Right ventricle myocardium inferior (tissue), 1 donor: ENCODE measurements at regions not wholly inside any gene's neighbourhood (a gene's known extent, or its start where the extent isn't known, plus 50 kb on each side); places are given as distances from the start of the nearest gene placed in this dataset.
"Not testable (repeated sequence)": the region's sequence is repeated elsewhere in the genome, so short reads cannot be mapped to it uniquely, and the experiment has no call there.

ENCODE experiments used
- ATAC-seq: fragments of 200-7000 bp; cut with Tn5 transposase; one replicate; pipeline ENCODE4 v1.9.1; 2020; ENCODE audit warnings: mild to moderate bottlenecking, moderate library complexity
- DNase-seq: peaks from one replicate; pipeline ENCODE4 v3.0.0; 2021; ENCODE audit errors: missing footprints
- intact Hi-C: fragments of 100-400 bp; cut with DNase I; formaldehyde crosslinking; loops from one replicate; pipeline ENCODE4 v1.11.0; 2022
- donor health status: DM: no; HTN: yes; CAD: no; lungs with severe emphysema.

DNA sequence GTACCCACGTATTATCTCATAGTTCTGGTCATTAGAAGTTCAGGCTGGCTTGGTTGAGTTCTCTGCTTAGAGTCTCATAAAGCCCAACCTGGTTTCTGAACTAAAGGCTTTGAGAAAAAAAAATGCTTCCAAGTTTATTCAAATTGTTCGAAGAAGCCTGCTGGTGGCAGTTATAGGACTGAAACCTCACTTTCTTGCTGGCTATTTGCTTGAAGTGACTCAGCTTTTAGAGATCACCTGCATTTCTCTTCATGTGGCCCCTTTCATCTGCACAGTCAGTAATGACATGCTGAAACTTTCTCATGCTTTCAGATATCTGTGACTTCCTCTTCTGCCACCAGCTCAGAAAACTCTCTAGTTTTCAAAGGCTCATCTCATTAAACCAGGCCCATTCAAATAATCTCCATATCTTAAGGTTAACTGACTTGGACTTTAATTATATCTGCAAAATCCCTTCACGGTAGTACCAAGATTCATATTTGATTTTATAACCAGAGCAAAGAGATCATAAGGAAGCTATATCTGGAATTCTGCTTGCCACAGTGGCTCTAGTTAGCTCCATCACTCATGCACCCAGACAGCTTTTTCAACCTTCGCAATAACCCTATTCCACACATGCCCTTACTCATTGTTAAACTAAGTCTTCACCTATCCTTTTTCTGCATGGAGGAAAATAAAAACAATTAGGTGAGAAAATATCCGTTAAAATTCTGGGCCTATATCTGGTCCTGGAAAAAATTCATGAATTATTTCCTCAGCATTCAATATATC, 433.8 kb upstream of the CBLB start:
- intact Hi-C loops: no loop called here
- no peak for ATAC-seq

DNA sequence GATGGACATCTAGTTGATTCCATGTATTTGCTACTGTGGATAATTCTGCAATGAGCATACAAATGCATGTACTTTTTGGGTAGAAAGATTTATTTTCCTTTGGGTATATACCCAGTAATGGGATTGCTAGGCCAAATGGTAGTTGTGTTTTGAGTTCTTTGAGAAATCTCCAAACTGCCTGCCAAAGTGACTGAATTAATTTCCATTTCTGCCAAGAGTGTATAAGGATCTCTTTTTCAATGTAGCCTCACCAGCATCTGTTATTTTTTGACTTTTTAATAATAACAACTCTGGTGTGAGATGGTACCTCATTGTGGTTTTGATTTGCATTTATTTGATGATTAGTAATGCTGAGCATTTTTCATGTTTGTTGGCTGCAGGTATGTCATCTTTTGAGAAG, 435.0 kb upstream of the CBLB start:
- no peak for ATAC-seq
- no peak for DNase-seq
- intact Hi-C loops: no loop called here

More for the DNA sequence above, 433.8 kb upstream of the CBLB start:
- no peak for DNase-seq

DNA sequence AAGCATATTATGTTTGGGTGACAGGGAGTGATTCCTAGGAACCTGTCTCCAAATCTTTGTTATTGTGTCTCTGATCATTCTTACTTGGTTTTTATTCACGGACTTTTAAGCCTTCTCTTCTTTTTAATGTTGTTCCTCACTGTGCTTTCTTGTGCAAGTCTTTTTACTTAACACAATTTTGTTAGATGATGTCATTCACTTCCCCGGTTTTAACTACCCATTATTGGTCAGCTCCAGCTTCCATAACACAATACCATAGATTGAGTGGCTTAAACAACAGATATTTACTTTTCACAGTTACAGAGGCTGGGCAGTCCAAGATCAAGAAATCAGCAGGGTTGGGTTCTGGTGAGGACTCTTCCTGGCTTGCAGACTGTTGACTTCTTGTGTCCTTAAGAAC, 436.3 kb upstream of the CBLB start:
- no peak for DNase-seq
- intact Hi-C loops: no loop called here
- no peak for ATAC-seq

DNA sequence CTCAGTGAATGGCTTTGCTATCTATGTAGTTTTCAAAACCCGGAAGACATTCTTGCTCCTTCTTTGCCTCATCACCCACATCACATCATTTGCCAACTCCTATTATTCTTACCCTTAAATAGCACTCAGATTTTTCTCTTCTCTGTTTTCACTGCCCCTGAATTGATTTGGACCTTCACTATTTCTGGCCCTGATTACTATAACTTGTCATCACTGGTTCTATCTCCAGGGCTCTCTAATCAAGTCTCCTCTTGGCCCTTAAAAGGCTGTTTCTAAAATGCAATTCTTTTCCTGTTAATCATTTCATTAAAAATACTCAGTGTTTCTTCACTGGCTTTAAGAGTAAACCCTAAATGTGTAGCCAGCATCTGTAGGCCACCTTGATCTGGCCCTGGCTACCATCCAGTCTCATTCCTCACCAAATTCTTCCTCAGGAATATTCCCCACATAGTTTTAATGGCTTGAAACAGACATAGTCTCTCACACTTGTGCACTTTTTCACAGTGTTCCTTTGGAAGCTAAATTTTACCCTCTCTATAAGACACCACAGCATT, 437.1 kb upstream of the CBLB start:
- peak; percentile 56 for ATAC-seq
- no peak for DNase-seq
- intact Hi-C loops: no loop called here

DNA sequence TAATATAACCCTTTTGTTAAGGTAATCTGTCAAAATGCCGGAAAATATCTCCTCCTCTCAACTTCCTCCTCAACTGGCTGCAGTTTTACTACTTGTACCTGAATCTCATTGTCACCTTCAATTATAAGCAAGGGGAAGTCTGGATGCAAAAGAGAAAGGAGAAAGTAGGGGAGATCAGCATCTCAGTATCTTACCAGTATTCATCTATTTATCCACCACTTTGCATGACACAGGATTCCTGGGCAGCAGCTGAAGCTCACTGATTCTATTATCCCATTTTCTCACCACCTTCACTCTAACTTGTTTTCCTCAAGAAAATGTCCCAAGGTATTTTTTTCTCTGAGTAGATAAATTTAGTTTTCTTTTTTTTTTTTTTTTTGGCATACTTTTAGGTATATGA, 440.5 kb upstream of the CBLB start:
- DNase-seq (no peak), ATAC-seq (no peak)
- intact Hi-C loops: no loop called here

DNA sequence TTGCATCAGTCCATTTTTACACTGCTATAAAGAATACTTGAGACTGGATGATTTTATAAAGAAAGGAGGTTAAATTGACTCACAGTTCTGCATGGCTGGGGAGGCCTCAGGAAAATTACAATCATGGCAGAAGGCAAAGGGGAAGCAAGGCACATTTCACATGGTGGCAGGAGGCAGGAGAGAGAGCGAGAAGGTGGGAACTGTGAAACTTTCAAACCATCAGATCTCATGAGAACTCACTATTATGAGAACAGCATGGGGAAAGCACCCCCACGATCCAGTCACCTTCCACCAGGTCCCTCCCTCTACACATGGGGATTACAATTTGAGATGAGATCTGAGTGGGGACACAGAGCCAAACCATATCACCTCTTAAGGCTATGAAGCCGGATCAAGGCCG, 441.0 kb upstream of the CBLB start:
- ATAC-seq, intact Hi-C loops, DNase-seq: not testable (repeated sequence)

DNA sequence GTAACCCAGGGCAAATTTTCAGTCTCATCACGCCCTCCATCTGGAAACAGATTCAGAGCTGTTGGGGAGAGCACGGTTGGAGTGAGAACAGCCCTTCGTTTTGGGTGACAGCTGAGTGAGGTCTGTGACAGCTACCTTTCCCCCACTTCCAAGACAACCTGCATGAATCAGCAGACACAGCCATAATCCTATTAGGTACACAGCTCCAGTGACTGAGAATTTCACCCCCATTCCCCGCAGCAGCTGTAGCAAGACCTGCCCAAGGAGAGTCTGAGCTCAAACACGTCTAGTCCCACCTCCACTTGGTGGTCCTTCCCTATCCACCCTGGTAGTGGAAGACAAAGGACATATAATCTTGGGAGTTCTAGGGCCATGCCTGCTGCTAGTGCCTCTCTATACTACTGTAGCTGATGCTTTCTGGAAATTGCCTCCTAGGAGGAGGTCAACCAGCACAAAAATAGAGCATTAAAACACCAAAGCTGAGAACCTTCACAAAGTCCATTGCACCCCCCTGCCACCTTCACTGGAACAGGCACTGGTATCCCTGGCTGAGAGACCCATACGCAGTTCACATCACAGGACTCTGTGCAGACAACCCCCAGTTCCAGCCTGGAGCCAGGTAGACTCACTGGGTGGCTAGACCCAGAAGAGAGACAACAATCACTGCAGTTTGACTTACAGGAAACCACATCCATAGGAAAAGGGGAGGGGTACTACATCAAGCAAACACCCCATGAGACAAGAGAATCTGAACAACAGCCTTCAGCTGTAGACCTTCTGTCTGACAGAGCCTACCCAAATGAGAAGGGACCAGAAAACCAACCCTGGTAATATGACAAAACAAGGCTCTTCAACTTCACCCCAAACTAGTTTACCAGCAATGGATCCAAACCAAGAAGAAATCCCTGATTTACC, 448.6 kb upstream of the CBLB start:
- ATAC-seq (no peak), DNase-seq (no peak)
- intact Hi-C loops: no loop called here

DNA sequence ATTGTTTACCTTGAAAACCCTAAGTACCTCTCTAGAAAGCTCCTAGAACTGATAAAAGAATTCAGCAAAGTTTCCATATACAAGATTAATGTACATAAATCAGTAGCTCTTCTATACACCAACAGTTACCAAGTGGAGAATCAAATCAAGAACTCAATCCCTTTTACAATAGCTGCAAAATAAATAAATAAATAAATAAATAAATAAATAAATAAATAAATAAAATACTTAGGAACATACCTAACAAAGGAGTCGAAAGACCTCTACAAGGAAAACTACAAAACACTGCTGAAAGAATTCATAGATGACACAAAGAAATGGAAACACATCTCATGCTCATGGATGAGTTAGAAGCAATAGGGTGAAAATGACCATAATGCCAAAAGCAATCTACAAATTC, 452.6 kb upstream of the CBLB start:
- DNase-seq, intact Hi-C loops, ATAC-seq: not testable (repeated sequence)

DNA sequence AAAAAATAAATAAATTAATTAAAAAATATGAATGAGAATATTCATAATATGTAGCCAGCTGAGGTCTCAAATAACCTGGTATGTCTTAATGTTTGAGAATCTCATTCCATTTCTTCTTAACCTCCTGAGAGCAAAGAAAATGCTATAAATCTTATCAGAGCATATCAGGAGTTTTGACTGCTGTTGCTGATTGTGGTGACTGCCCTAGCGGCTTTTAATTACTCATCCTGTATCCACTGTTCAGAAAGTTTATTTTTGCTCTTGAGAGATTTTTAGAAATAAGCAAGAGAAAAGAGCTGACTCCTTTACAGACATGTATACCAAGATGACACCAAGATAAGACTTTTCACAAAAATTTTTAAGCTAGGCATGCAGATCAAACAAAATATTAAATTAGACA, 454.8 kb upstream of the CBLB start:
- intact Hi-C loops: no loop called here
- no peak for DNase-seq
- no peak for ATAC-seq

DNA sequence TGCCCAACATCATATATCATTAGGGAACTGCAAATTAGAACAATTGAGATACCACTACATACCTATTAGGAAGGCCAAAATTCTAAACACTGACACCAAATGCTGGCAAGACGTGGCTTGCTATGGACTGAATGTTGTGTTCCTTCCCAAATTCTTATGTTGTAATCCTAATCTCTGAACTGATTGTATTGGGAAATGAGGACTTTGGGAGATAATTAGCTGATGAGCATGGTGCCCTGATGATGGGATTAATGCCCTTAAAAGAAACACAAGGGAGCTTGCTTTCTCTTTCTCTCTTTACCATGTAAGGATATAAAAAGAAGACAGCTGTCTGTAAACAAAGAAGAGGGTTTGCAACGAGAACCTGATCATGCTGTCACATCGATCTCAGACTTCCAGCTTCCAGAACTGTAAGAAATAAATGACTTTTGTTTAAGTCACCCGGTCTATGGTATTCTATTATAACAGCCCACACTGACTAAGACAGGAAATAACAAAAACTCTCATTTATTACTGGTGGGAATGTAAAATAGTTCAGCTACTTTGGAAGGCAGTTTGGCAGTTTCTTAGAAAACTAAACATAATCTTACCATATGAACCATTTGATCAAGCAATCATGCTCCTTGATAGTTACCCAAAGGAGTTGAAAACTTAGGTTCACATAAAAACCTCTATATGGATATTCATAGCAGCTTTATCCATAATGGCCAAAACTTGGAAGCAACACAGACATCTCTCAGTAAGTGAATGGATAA, 458.3 kb upstream of the CBLB start:
- ATAC-seq (no peak), DNase-seq (no peak)
- intact Hi-C loops: no loop called here

DNA sequence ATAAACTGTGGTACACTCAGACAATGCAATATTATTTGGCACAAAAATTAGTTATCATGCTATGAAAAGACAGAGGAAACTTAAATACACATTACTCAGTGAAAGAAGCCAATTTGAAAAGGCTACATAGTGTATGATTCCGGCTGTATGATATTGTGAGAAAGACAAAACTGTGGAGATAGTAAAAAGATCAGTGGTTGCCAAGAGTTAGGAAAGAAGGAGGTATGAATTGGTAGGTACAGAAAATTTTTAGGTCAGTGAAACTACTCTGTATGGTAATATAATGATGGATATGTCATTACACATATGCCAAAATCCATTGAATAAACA, 458.8 kb upstream of the CBLB start:
- no peak for ATAC-seq
- DNase-seq: no peak

DNA sequence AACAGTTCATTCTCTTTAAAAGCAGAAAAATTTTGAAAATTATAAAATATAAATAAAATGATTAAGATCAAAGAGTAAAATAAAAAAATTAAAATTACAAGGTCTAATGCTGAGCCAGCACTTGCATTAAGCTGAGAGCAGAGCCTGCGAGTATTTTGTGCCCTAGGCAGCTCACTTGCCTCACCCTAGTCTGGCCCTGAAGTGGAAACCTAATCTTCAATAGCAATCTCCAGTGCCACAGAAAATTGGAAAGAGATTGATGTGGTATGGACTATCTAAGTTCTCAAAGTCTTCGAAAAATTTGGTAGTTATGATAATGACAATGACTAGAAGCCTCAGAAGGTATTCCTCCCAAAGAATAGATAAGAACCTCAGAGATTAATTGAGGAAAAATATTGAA, 459.4 kb upstream of the CBLB start:
- DNase-seq (no peak), ATAC-seq (no peak)
- intact Hi-C loops: no loop called here

More for the DNA sequence above, 458.8 kb upstream of the CBLB start:
- intact Hi-C loops: no loop called here

DNA sequence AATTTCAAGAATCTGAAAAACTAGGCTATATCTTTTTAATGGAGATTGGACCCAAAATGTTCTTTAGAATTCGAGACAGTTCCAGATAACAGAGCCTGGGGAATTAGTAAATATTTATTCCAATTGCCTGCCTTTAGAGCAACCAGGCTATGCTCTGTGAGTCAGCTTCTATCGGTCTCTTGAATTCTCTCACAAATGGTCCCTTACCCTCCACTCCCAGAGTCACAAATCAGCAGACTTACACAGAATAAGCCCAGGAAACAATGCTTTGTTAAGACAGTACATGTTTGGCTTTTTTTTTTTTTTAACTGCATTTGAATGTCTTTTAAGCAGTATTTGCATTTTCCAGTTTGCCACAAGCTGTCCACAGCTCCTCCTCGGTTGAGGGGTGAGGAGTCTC, 460.7 kb upstream of the CBLB start:
- ATAC-seq (no peak), DNase-seq (no peak)
- intact Hi-C loops: no loop called here

DNA sequence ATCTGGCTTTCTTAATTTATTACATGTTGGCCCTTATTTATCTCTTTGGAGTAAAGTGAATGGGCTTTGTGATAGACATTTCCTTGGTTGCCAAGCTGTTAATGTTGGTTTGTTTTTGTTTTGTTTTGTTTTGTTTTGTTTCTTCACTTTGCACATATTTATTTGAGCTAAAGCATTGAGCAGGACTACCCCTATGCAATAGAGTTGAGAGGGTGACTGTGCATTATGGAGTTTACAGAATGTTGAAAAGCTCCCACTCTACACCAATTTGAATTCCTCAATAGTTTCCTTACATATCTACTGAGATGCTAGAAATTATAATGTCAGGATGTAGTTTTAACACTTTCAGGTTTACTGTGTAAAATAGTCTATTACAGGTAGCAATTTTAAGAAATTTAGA, 462.8 kb upstream of the CBLB start:
- intact Hi-C loops: no loop called here
- DNase-seq (no peak), ATAC-seq (no peak)

DNA sequence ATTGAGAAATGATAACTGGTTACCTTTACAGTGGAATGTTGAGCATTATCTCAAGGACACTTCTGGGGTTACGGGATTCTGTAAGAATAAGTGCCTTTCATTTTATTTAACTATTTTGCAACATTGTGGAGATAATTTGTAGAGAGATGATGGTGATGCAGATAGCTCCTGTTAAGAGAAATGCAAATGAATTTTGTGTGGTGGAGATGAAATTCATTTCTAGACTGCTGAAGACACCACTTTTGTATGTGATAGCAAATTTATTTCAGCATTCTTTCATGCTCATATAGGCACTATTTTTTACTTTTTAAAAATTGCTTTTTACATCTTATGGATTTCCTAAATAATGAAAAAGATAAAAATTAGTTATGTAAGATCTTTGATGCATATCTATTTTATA, 463.3 kb upstream of the CBLB start:
- DNase-seq (no peak), ATAC-seq (no peak)
- intact Hi-C loops: no loop called here

DNA sequence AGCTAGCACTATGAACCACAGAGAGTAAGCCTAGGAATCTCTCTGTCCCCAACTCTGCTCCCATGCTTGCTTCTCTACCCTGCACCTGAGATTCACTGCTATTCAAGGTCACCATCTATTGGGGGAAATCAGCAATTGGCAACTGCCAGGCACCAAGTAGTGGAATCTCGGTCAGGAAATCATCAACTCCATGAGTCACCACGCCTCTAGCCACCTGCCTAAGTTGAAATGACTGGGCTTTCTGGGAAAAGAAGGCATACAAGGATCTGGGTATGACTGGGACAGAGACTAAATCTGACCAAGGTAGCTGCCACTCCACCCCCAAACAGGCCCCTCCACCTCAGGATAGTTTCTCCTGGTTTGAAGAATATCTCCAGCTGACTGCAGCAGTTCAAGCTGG, 464.1 kb upstream of the CBLB start:
- no peak for DNase-seq
- intact Hi-C loops: no loop called here
- no peak for ATAC-seq

DNA sequence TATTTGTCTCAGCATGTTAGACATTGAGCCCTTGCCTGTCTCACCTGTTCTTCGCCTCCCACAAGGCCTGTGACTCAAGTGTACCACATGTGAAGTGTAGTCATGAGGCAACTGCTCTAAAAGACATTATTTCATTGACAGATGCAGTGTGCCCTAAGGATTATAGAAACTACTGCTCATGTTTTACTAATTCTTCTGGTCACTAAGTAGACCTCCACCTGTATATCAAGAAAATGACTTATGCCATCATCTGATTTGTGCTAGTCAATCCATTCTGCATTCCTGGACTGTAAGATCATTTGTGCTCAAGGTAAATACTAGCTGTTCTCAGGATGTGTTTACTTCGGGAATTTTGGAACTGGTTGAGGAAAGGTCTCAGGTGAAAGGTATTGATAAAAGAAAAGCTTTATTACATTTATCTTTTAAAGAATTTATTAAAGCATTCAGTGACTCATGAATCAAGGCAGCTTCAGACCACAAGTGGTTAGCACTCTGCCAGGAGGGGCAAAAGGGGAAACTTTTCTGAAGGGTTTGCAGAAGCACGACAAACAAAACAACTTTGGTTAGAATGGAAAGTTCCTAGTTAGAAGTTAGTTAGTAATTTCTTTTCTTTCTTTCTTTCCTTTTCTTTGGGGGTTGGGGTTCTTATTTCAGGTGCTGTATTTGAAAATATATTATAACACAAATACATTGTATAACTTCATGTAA, 465.3 kb upstream of the CBLB start:
- DNase-seq (no peak), ATAC-seq (no peak)
- intact Hi-C loops: no loop called here

DNA sequence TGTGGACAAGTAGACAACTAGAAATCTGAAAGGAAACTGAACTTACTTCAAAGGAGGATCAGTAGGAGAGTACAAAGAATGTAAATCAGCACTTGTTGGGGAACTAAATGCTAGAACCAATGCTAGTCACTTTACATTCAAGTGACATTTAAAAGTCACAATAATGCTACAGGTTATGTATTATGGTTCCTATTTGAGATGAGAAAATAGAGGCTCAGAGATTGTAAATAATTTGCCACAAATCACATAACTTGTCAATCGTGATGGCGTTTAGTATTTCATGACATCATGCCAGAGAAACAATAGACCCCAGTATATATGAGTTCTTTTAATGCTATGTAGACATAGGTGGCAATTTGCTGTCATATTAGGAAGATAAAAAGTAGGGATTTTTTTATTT, 467.8 kb upstream of the CBLB start:
- DNase-seq: no peak
- ATAC-seq: no peak
- intact Hi-C loops: no loop called here

DNA sequence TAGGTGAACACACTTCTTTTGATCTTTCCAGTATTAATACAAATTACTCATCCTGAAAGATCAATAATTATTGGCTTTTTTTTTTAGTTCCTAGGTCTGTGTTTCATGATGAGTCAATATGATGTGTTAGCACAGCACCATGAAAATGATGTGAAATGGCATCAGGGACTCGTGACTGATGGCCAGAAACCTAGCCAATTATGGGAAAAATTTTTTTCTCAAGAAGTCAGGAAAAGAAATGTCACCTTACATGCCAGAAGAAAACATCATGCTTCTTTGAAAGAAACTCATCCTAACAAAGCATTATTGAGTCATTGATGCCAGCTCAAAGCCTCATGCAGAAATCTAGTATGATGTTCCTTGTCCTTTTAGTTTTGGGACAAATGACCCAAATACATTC, 468.3 kb upstream of the CBLB start:
- no peak for DNase-seq
- no peak for ATAC-seq
- intact Hi-C loops: no loop called here
